Brain microvascular endothelial cell (primary cell): ENCODE measurements at regions not wholly inside any gene's neighbourhood (a gene's known extent, or its start where the extent isn't known, plus 50 kb on each side); places are given as distances from the start of the nearest gene placed in this dataset.

Experiments used
- DNase-seq: peaks from one replicate; pipeline ENCODE4 v3.0.0-alpha.2; 2020
- H3K27ac ChIP-seq: fragments of 250-450 bp; sonication (Bioruptor Pico); 2 replicates; pipeline ENCODE4 v1.5.1; 2020; ENCODE audit warnings: mild to moderate bottlenecking, moderate library complexity
- H3K27me3 ChIP-seq: fragments of 250-450 bp; sonication (Bioruptor Pico); replicated peaks from 2 replicates; pipeline ENCODE4 v1.5.1; 2020; ENCODE audit warnings: mild to moderate bottlenecking
- H3K36me3 ChIP-seq: fragments of 250-450 bp; sonication (Bioruptor Pico); replicated peaks from 2 replicates; pipeline ENCODE4 v1.5.1; 2020; ENCODE audit warnings: mild to moderate bottlenecking
- H3K4me3 ChIP-seq: 2 replicates; pipeline ENCODE4 v1.5.1; 2011; ENCODE audit warnings: low read depth, mild to moderate bottlenecking, control low read depth, low read length, moderate library complexity
- in situ Hi-C: cut with HindIII; loops from 2 replicates; pipeline ENCODE4 v1.10.0; 2017; ENCODE audit warnings: low sequenced_read_pairs, low pct_ligation_motif_present
- TF ChIP-seq, protein P1 (sequence below): IDR thresholded peaks from 2 replicates; pipeline ENCODE4 v1.5.1; 2011; ENCODE audit warnings: low read depth, mild to moderate bottlenecking, moderate library complexity, low read length, control low read depth, inconsistent platforms; ENCODE audit errors: missing control alignments

DNA sequence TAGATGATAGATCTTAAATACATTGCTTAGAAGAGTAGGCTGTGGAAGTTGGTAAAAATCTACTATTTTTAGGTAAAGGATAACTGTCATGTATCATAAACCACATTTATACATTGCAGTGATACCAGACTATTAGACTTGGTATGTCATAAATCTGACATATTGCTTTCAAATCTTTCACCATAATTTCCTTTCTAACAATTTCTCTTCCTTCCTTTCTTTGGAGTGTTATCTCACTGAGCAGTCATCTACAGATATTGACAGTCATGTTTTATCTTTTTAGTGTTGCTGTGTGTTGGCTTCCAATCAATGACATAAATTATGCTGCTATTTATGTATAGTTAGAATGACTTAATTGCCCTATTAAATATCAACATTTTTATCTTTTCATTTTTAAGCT lies 588.7 kb downstream of the TUSC7 start:
- DNase-seq = no peak
- Histone ChIP-seq H3K4me3 (no peak overlapping the region), H3K27me3 (no peaks in the 10 kb centered on the region), H3K36me3 (no peaks in the 10 kb centered on the region), H3K27ac (no peak overlapping the region)
- in situ Hi-C loops = no loop called here
- TF ChIP-seq, protein P1, sequence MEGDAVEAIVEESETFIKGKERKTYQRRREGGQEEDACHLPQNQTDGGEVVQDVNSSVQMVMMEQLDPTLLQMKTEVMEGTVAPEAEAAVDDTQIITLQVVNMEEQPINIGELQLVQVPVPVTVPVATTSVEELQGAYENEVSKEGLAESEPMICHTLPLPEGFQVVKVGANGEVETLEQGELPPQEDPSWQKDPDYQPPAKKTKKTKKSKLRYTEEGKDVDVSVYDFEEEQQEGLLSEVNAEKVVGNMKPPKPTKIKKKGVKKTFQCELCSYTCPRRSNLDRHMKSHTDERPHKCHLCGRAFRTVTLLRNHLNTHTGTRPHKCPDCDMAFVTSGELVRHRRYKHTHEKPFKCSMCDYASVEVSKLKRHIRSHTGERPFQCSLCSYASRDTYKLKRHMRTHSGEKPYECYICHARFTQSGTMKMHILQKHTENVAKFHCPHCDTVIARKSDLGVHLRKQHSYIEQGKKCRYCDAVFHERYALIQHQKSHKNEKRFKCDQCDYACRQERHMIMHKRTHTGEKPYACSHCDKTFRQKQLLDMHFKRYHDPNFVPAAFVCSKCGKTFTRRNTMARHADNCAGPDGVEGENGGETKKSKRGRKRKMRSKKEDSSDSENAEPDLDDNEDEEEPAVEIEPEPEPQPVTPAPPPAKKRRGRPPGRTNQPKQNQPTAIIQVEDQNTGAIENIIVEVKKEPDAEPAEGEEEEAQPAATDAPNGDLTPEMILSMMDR = no peak

DNA sequence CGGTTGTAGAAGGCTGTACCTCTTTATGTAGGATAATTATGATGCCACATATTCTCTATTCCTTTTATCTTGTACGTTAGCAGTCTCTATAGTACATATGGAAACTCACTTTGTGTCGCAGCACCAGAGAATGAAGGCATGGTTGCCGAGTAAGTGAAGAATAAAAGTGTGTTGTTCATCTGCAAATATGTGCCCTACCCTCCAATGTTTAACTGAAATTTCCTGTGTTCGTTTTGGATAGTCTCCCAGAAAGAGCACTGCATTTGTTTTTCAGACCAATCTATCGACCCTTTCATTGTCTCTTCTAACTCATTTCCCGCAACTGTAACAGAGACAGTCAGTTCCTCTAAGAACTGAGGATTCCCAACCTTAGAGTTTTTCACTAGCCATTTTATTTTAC lies 592.8 kb downstream of the TUSC7 start:
- in situ Hi-C loops = no loop called here
- Histone ChIP-seq H3K36me3 (no peaks in the 10 kb centered on the region), H3K4me3 (no peak overlapping the region), H3K27ac (no peak overlapping the region), H3K27me3 (no peaks in the 10 kb centered on the region)
- TF ChIP-seq, protein P1 = no peak
- DNase-seq = no peak

DNA sequence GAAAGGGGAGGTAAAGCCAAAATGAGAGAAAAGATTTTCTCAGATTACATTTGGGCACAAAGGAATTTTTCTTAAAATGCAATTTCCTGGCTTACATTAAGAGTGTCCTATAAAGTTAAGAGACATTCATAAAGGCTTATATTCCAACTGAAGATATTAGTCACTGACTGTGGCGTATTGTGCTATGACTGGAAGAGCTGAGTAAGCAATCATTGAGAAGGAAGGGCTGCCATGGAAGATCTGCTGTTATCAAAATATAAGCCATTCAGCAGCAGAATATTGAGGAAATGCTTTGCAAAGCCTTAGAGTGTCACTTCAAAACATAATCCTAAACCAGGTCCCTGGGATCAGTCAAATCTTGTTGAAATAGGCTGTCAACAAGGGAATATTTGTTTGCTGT lies 593.9 kb downstream of the TUSC7 start:
- Histone ChIP-seq H3K27ac (no peak overlapping the region), H3K27me3 (no peaks in the 10 kb centered on the region), H3K4me3 (no peak overlapping the region), H3K36me3 (no peaks in the 10 kb centered on the region)
- DNase-seq = no peak
- in situ Hi-C loops = no loop called here
- TF ChIP-seq, protein P1 = no peak

DNA sequence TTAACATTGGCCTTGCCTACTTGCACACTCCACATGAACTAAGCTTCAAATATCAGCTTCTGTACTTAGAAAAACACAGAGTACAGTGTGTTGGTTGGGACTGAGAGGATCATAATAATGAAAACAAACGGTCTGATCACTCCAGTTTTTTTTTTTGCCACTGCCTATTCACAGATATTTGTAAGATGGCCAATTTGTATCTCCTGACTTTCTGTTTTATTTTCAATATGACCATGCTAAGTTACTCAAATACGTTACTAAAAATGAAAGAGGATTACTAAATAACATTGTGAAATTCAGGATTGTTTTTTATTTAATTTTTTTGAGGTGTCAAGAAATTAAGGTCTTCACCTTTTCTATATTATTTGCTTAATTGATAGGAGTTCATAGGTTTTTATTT lies 595.1 kb downstream of the TUSC7 start:
- in situ Hi-C loops = no loop called here
- Histone ChIP-seq H3K27me3 (no peaks in the 10 kb centered on the region), H3K4me3 (no peak overlapping the region), H3K36me3 (no peaks in the 10 kb centered on the region), H3K27ac (no peak overlapping the region)
- TF ChIP-seq, protein P1 = no peak
- no peak for DNase-seq

DNA sequence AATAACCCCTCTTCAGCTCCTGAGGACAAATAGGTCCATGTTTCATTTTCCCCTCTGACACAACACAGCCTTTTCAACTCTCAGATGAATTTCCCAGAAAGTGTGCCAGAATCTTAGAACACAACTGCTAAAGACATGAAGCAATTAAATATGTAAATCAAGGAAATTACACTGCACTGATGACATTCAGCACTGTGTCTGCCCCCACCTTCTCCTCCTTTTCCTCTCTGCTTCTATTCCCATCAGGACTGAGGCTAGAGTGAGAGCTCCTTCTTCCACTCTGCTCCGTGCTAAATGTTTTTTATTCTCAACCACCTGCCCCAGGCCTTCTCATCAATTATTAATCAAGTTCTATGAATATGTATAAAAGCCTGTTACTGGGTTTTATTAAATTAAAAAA lies 596.1 kb downstream of the TUSC7 start:
- Histone ChIP-seq H3K27me3 (no peaks in the 10 kb centered on the region), H3K36me3 (no peaks in the 10 kb centered on the region), H3K4me3 (no peak overlapping the region), H3K27ac (no peak overlapping the region)
- TF ChIP-seq, protein P1 = no peak
- DNase-seq = no peak
- in situ Hi-C loops = no loop called here

DNA sequence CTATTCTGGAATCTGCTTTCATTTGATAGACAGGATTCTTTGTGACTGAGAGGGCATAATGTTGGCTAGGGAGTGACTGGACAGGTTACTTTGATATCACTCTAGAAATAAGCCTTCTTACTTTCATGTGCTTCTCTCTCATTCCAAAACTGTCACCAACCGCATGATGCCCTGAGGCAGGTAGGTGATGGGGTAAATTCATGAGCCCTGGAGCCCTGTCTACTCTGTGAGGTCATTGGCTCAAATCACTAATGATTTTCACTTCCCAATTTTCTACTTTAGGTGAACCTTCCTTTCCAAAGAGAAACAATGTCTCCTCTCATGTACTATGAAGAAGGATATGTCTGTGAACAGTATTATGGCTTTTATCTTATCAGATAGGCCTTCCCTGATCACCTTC lies 596.7 kb downstream of the TUSC7 start:
- no peak for DNase-seq
- in situ Hi-C loops = no loop called here

More for the DNA sequence above, 596.7 kb downstream of the TUSC7 start:
- TF ChIP-seq, protein P1 = no peak
- H3K4me3 ChIP-seq = no peak overlapping the region
- no peak overlapping the region for H3K27ac ChIP-seq
- no peaks in the 10 kb centered on the region for H3K27me3 ChIP-seq
- no peaks in the 10 kb centered on the region for H3K36me3 ChIP-seq
